ENCODE measurements at regions not wholly inside any gene's neighbourhood (a gene's known extent, or its start where the extent isn't known, plus 50 kb on each side); places are given as distances from the start of the nearest gene placed in this dataset.

GRCh38 chr2:239670463-239671120, 269.8 kb upstream of the HDAC4 start:
- no peak for DNase-seq (ENCODE audit: low spot score)

GRCh38 chr2:239669899-239670460, 269.2 kb upstream of the HDAC4 start:
- no peak for DNase-seq (ENCODE audit: low spot score)

GRCh38 chr2:239669181-239669898, 268.5 kb upstream of the HDAC4 start:
- DNase-seq (ENCODE audit: low spot score) = no peak

GRCh38 chr2:239668651-239669050, 267.8 kb upstream of the HDAC4 start:
- no peak for DNase-seq (ENCODE audit: low spot score)

GRCh38 chr2:239668042-239668441, 267.2 kb upstream of the HDAC4 start:
- no peak for DNase-seq (ENCODE audit: low spot score)

GRCh38 chr2:239667431-239667985, 266.7 kb upstream of the HDAC4 start:
- DNase-seq (ENCODE audit: low spot score) = no peak

- DNase-seq (ENCODE audit: low spot score) = no peak
These were observed 266.1 kb upstream of the HDAC4 start for GRCh38 chr2:239666855-239667376.

- no peak for DNase-seq (ENCODE audit: low spot score)
These were observed 265.4 kb upstream of the HDAC4 start for GRCh38 chr2:239666053-239666854.

- no peak for DNase-seq (ENCODE audit: low spot score)
These were observed 263.5 kb upstream of the HDAC4 start for GRCh38 chr2:239664216-239664810.

- DNase-seq (ENCODE audit: low spot score) = no peak
These were observed 262.6 kb upstream of the HDAC4 start for GRCh38 chr2:239663364-239663924.

GRCh38 chr2:239662413-239663120, 261.7 kb upstream of the HDAC4 start:
- DNase-seq (ENCODE audit: low spot score) = no peak

GRCh38 chr2:239661334-239662312, 260.8 kb upstream of the HDAC4 start:
- DNase-seq (ENCODE audit: low spot score) = no peak

GRCh38 chr2:239660390-239661230, 259.8 kb upstream of the HDAC4 start:
- no peak for DNase-seq (ENCODE audit: low spot score)

- DNase-seq (ENCODE audit: low spot score) = no peak
These were observed 257.2 kb upstream of the HDAC4 start for GRCh38 chr2:239657992-239658391.

- no peak for DNase-seq (ENCODE audit: low spot score)
These were observed 256.4 kb upstream of the HDAC4 start for GRCh38 chr2:239657236-239657635.

GRCh38 chr2:239654266-239654665, 253.4 kb upstream of the HDAC4 start:
- no peak for DNase-seq (ENCODE audit: low spot score)

- no peak for DNase-seq (ENCODE audit: low spot score)
These were observed 251.0 kb upstream of the HDAC4 start for GRCh38 chr2:239651859-239652258.

GRCh38 chr2:239650674-239651073, 249.9 kb upstream of the HDAC4 start:
- DNase-seq (ENCODE audit: low spot score) = no peak

GRCh38 chr2:239649309-239649708, 248.5 kb upstream of the HDAC4 start:
- DNase-seq (ENCODE audit: low spot score) = no peak

Data from HuH-7.5 (cell line).